Stomach (tissue), 4 donors: ENCODE measurements at regions not wholly inside any gene's neighbourhood (a gene's known extent, or its start where the extent isn't known, plus 50 kb on each side); places are given as distances from the start of the nearest gene placed in this dataset.

Experiments
- EP300 ChIP-seq: sonication (generic); formaldehyde crosslinking; IDR thresholded peaks from one replicate; pipeline ENCODE4 v1.6.1; 2017; ENCODE audit warnings: antibody characterized with exemption
- POLR2A ChIP-seq, 4 donors: fragments of 450-650 bp; IDR thresholded peaks; one replicate each; pipeline ENCODE4 v1.6.1; 2016; ENCODE audit warnings: antibody characterized with exemption in 4 of 4, control low read depth in 2 of 4, mild to moderate bottlenecking in 1 of 4, moderate library complexity in 1 of 4
- POLR2AphosphoS5 ChIP-seq, 3 donors: sonication (generic); formaldehyde crosslinking; IDR thresholded peaks; one replicate each; pipeline ENCODE4 v1.6.1; 2016; ENCODE audit warnings: antibody characterized with exemption in 3 of 3
- TF ChIP-seq, protein P1 (sequence below), 7 experiments: fragments of 450-650 bp in 4 of 7; fragments of 200-600 bp in 3 of 7; sonication (generic) in 3 of 7; IDR thresholded peaks; one replicate each; pipeline ENCODE4 v1.5.1; 2016 to 2019; ENCODE audit warnings: antibody characterized with exemption in 7 of 7, control low read depth in 2 of 7, mild to moderate bottlenecking in 1 of 7

DNA sequence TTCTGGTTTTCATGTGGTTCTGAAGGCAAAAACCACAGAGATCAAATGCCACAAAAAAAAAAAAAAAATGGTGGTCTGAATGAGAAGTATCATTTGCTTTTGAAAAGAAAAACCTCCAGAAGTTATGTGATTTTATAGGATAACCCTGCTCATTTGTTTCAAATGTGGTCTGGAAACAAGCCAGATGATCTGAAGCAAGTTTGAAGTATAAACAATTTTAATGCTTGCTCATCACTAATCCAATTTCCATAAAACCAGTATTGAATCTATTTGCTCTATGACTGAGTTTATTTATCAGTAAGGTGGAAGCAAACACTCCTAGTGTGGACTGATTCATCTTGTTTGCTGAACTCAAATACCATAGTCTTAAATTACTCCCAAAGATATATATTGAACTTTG is 407.3 kb upstream of the FLRT2 start:
- TF ChIP-seq, protein P1, sequence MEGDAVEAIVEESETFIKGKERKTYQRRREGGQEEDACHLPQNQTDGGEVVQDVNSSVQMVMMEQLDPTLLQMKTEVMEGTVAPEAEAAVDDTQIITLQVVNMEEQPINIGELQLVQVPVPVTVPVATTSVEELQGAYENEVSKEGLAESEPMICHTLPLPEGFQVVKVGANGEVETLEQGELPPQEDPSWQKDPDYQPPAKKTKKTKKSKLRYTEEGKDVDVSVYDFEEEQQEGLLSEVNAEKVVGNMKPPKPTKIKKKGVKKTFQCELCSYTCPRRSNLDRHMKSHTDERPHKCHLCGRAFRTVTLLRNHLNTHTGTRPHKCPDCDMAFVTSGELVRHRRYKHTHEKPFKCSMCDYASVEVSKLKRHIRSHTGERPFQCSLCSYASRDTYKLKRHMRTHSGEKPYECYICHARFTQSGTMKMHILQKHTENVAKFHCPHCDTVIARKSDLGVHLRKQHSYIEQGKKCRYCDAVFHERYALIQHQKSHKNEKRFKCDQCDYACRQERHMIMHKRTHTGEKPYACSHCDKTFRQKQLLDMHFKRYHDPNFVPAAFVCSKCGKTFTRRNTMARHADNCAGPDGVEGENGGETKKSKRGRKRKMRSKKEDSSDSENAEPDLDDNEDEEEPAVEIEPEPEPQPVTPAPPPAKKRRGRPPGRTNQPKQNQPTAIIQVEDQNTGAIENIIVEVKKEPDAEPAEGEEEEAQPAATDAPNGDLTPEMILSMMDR (IDR thresholded peaks at IDR 0.05): no peak
- no peak for TF ChIP-seq EP300
- TF ChIP-seq POLR2A (IDR thresholded peaks at IDR 0.05): no peak
- no peak for TF ChIP-seq POLR2AphosphoS5 (IDR thresholded peaks at IDR 0.05)
